Endodermal cell (in vitro differentiated cells): ENCODE measurements at regions not wholly inside any gene's neighbourhood (a gene's known extent, or its start where the extent isn't known, plus 50 kb on each side); places are given as distances from the start of the nearest gene placed in this dataset.

Source experiments
- DNase-seq: peaks from one replicate; pipeline ENCODE4 v3.0.0-alpha.2; 2017
- H3K27ac ChIP-seq: 2 replicates; pipeline ENCODE4 v1.5.1; 2013; ENCODE audit warnings: mild to moderate bottlenecking, low read depth, low read length, moderate library complexity
- H3K27me3 ChIP-seq: 2 replicates; pipeline ENCODE4 v1.6.1; 2013; ENCODE audit warnings: mild to moderate bottlenecking, low read length, moderate library complexity; ENCODE audit not compliant: insufficient read depth, control insufficient read depth, poor library complexity, severe bottlenecking
- H3K36me3 ChIP-seq: 2 replicates; pipeline ENCODE4 v1.7.0; 2013; ENCODE audit warnings: mild to moderate bottlenecking, low read length, moderate library complexity; ENCODE audit not compliant: control insufficient read depth, insufficient read depth
- H3K4me1 ChIP-seq: one replicate; pipeline ENCODE4 v1.7.0; 2013; ENCODE audit warnings: low read length; ENCODE audit not compliant: control insufficient read depth, insufficient read depth
- H3K4me3 ChIP-seq: 2 replicates; pipeline ENCODE4 v1.5.1; 2013; ENCODE audit warnings: mild to moderate bottlenecking, low read length, moderate library complexity
- H3K9ac ChIP-seq: 2 replicates; pipeline ENCODE4 v1.6.1; 2013; ENCODE audit warnings: mild to moderate bottlenecking, low read length, moderate library complexity; ENCODE audit not compliant: poor library complexity, severe bottlenecking; ENCODE audit errors: extremely low read depth
- H3K9me3 ChIP-seq: 2 replicates; pipeline ENCODE4 v1.6.1; 2013; ENCODE audit warnings: mild to moderate bottlenecking, low read length, moderate library complexity; ENCODE audit not compliant: control insufficient read depth
- H3K27ac Mint-ChIP-seq: 2 replicates; pipeline ENCODE4 v1.8.0; 2020; ENCODE audit warnings: mixed read lengths
- H3K27me3 Mint-ChIP-seq: 2 replicates; pipeline ENCODE4 v1.8.0; 2021; ENCODE audit warnings: mild to moderate bottlenecking, mixed read lengths; ENCODE audit not compliant: insufficient read depth
- H3K36me3 Mint-ChIP-seq: 2 replicates; pipeline ENCODE4 v1.8.0; 2020; ENCODE audit warnings: low read depth, mixed read lengths
- H3K4me1 Mint-ChIP-seq: 2 replicates; pipeline ENCODE4 v1.8.0; 2020; ENCODE audit warnings: mixed read lengths
- H3K4me3 Mint-ChIP-seq: 2 replicates; pipeline ENCODE4 v1.8.0; 2020; ENCODE audit warnings: mild to moderate bottlenecking, moderate library complexity, mixed read lengths
- H3K9me3 Mint-ChIP-seq: 2 replicates; pipeline ENCODE4 v1.8.0; 2020; ENCODE audit warnings: mild to moderate bottlenecking, mixed read lengths
- WGBS, 2 experiments: methylation state at CpG; one replicate each; pipeline versions ENCODE4 v1.1.5 to v1.1.7; 2013; ENCODE audit warnings: missing lambda C conversion rate in 2 of 2, mixed read lengths in 1 of 2; ENCODE audit not compliant: insufficient coverage in 1 of 2, insufficient read length in 1 of 2; 5-methylcytosine and 5-hydroxymethylcytosine counted together
- TF ChIP-seq, protein P1 (sequence below): fragments of 200-600 bp; sonication (generic); conservative IDR thresholded peaks from 2 replicates; pipeline ENCODE4 v1.5.0; 2021; ENCODE audit warnings: antibody characterized with exemption, mild to moderate bottlenecking

DNA sequence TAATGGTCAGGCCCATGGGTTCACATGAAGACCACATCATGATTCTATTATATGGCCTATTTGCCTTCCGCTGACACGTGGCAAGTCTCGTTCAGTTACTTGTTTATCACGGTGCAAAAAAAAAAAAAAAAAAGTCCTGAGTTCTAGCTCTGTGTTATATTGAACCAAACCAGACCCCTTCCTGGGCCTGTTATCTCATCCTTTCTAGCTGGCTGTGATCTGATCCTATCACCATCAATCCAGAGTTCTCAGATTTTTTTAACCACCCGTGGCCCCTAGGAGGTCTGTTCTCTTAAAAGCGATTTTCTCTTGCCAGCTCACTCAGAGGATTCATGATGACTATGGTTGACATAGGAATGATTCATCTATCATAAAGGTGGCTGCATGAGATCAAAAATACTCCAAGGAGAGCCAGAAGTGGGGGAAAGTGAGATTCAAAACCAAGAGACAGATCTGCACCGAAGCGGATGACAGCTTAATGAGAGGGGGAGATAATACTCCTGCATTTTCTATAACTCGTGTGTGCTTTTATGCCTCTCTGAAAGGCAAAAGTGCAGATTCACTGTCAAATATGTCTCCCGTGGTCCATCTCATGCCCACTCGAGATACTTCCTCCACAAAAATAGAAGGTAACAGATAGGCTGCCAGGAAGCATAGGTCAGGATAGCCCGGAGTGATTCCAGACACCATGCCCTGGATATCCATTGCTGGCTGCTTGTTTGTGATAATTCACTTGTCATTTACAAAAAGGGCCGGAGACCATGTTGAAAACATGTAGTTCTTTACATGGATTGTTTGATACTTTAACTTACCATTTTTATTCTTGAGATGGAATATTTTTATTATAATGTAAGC, 505.7 kb upstream of the KLHL29 start:
- Mint-ChIP-seq H3K36me3 (no peaks in the 10 kb centered on the region), H3K27me3 (no peaks in the 10 kb centered on the region), H3K4me3 (no peak overlapping the region), H3K9me3 (peaks cover 8% of the 10 kb centered on the region), H3K4me1 (peaks cover 2% of the 10 kb centered on the region), H3K27ac (no peak overlapping the region)
- Histone ChIP-seq H3K36me3 (no peaks in the 10 kb centered on the region), H3K9me3 (peaks cover 25% of the 10 kb centered on the region), H3K27ac (no peak overlapping the region), H3K9ac (no peak overlapping the region), H3K4me3 (no peak overlapping the region), H3K4me1 (no peaks in the 10 kb centered on the region), H3K27me3 (no peaks in the 10 kb centered on the region)
- TF ChIP-seq, protein P1, sequence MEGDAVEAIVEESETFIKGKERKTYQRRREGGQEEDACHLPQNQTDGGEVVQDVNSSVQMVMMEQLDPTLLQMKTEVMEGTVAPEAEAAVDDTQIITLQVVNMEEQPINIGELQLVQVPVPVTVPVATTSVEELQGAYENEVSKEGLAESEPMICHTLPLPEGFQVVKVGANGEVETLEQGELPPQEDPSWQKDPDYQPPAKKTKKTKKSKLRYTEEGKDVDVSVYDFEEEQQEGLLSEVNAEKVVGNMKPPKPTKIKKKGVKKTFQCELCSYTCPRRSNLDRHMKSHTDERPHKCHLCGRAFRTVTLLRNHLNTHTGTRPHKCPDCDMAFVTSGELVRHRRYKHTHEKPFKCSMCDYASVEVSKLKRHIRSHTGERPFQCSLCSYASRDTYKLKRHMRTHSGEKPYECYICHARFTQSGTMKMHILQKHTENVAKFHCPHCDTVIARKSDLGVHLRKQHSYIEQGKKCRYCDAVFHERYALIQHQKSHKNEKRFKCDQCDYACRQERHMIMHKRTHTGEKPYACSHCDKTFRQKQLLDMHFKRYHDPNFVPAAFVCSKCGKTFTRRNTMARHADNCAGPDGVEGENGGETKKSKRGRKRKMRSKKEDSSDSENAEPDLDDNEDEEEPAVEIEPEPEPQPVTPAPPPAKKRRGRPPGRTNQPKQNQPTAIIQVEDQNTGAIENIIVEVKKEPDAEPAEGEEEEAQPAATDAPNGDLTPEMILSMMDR, result no peak
- no peak for DNase-seq
- 83 to 85% methylated on average over 10 to 13 of the region's 13 CpGs for WGBS, 2 experiments

DNA sequence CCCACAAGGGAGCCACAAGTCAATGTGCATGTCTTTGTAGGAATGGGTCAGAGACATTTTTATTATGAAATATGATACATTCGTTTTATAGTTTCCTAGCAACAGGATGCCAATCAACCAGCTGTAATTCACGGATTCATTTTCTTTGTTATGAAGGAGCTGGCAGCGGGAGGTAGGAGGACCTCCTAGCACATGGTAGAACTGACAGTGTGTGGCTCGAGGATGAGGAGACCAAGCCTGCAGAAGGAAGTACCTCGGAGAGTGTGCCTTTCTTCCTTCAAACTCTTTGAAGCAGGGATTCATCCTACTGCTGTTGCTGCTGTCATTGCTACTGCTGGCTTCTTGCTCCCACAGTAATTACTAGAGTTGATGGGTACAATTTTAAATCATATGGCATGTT, 504.8 kb upstream of the KLHL29 start:
- H3K27me3 Mint-ChIP-seq, result no peaks in the 10 kb centered on the region
- H3K4me3 Mint-ChIP-seq, result no peak overlapping the region
- 62 to 95% methylated on average over 3 to 5 of the region's 5 CpGs for WGBS, 2 experiments
- Histone ChIP-seq H3K9ac (no peak overlapping the region), H3K27ac (no peak overlapping the region), H3K9me3 (peaks cover 23% of the 10 kb centered on the region), H3K36me3 (no peaks in the 10 kb centered on the region), H3K27me3 (no peaks in the 10 kb centered on the region), H3K4me1 (no peaks in the 10 kb centered on the region), H3K4me3 (no peak overlapping the region)
- H3K27ac Mint-ChIP-seq, result no peak overlapping the region
- no peaks in the 10 kb centered on the region for H3K36me3 Mint-ChIP-seq
- peaks cover 10% of the 10 kb centered on the region for H3K9me3 Mint-ChIP-seq
- peaks cover 2% of the 10 kb centered on the region for H3K4me1 Mint-ChIP-seq
- DNase-seq, result no peak
- TF ChIP-seq, protein P1, result no peak

- no peaks in the 10 kb centered on the region for H3K36me3 ChIP-seq
- H3K4me3 ChIP-seq, result no peak overlapping the region
- no peak for DNase-seq
- H3K27me3 Mint-ChIP-seq, result no peaks in the 10 kb centered on the region
- H3K4me1 Mint-ChIP-seq, result peaks cover 11% of the 10 kb centered on the region
- H3K27me3 ChIP-seq, result no peaks in the 10 kb centered on the region
- no peak overlapping the region for H3K27ac ChIP-seq
- H3K36me3 Mint-ChIP-seq, result no peaks in the 10 kb centered on the region
- 87% methylated on average over 2 of the region's 2 CpGs; no CpG with 5 or more reads in 1 of the 2 experiments for WGBS, 2 experiments
- H3K4me3 Mint-ChIP-seq, result no peak overlapping the region
- peaks cover 4% of the 10 kb centered on the region for H3K9me3 Mint-ChIP-seq
- no peak overlapping the region for H3K27ac Mint-ChIP-seq
- H3K9ac ChIP-seq, result no peak overlapping the region
- H3K9me3 ChIP-seq, result peaks cover 12% of the 10 kb centered on the region
- H3K4me1 ChIP-seq, result no peaks in the 10 kb centered on the region
- TF ChIP-seq, protein P1, result no peak
Observed at GRCh38 chr2:22882011-22882410, 503.0 kb upstream of the KLHL29 start.
